ENCODE measurements at regions not wholly inside any gene's neighbourhood (a gene's known extent, or its start where the extent isn't known, plus 50 kb on each side); places are given as distances from the start of the nearest gene placed in this dataset.

- no peak for DNase-seq (ENCODE audit: low spot score)
- no peak overlapping the region for H3K27ac ChIP-seq
- TF ChIP-seq, protein P1, sequence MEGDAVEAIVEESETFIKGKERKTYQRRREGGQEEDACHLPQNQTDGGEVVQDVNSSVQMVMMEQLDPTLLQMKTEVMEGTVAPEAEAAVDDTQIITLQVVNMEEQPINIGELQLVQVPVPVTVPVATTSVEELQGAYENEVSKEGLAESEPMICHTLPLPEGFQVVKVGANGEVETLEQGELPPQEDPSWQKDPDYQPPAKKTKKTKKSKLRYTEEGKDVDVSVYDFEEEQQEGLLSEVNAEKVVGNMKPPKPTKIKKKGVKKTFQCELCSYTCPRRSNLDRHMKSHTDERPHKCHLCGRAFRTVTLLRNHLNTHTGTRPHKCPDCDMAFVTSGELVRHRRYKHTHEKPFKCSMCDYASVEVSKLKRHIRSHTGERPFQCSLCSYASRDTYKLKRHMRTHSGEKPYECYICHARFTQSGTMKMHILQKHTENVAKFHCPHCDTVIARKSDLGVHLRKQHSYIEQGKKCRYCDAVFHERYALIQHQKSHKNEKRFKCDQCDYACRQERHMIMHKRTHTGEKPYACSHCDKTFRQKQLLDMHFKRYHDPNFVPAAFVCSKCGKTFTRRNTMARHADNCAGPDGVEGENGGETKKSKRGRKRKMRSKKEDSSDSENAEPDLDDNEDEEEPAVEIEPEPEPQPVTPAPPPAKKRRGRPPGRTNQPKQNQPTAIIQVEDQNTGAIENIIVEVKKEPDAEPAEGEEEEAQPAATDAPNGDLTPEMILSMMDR (IDR thresholded peaks at IDR 0.05), result no peak
- H3K4me3 ChIP-seq, result no peak overlapping the region
These were observed 173.6 kb upstream of the TCF21 start for GRCh38 chr6:133715270-133715669.

DNA sequence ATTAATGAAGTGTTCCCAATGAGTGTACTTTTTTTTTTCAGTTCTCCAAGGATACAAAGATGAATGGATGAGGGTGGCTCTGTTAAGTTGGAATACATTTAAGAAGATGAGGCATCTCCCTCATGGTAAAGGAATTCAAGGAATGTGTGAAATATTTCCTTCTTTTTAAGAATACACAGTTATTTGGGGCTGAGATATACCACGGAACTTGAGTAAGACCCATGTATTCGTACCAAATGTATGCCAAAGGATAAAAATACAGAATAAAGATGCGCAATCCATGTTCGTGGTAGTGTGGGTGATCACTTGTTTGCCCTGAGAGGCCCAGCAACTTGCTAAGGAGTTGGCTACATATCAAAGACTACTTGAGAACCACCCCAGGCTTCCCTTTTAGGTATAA is 164.2 kb upstream of the TCF21 start:
- no peak for DNase-seq (ENCODE audit: low spot score)
- H3K4me3 ChIP-seq, result no peak overlapping the region
- TF ChIP-seq, protein P1 (IDR thresholded peaks at IDR 0.05), result no peak
- no peak overlapping the region for H3K27ac ChIP-seq

GRCh38 chr6:133726188-133726587 is 162.7 kb upstream of the TCF21 start:
- Histone ChIP-seq H3K27ac (no peak overlapping the region), H3K4me3 (no peak overlapping the region)
- DNase-seq (ENCODE audit: low spot score), result no peak
- TF ChIP-seq, protein P1 (IDR thresholded peaks at IDR 0.05), result no peak

GRCh38 chr6:133730881-133731280 is 158.0 kb upstream of the TCF21 start:
- H3K4me3 ChIP-seq, result no peak overlapping the region
- TF ChIP-seq, protein P1 (IDR thresholded peaks at IDR 0.05), result no peak
- DNase-seq (ENCODE audit: low spot score), result no peak
- H3K27ac ChIP-seq, result no peak overlapping the region

DNA sequence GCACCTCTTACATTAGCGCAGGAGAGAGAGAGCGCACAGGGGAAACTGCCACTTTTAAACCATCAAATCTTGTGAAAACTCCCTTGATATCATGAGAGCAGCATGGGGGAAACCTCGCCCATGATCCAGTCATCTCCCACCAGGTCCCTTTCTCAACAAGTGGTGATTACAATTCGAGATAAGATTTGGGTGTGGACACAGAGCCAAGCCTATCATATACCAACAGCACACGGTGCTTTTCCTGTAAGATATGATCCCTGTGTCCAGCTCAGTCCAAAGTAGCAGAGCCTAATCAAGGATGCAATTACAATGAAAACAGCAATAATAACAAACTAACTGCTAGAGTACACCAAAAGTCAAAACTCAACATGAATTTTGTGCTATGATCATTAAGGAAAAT is 148.7 kb upstream of the TCF21 start:
- H3K27ac ChIP-seq, result no peak overlapping the region
- DNase-seq (ENCODE audit: low spot score), result no peak
- TF ChIP-seq, protein P1 (IDR thresholded peaks at IDR 0.05), result no peak
- no peak overlapping the region for H3K4me3 ChIP-seq

DNA sequence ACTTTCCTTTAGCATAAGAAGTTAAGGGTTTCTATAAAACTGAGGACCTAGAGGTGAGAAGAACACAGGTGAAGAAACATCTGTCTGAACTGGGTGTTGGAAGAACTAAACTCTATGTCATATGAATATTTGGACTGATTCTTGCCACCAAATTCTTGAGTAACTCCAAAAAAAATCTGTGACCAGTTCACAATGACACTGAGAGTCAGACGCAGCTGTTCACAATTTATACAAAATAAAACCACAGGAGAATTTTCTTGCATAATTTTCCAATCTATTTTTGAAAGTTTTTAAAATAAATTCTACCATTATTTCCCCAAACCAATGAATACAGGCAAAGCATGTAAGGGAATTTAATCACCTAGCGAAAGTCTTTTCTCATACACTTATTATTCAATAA is 148.1 kb upstream of the TCF21 start:
- TF ChIP-seq, protein P1 (IDR thresholded peaks at IDR 0.05), result no peak
- H3K27ac ChIP-seq, result no peak overlapping the region
- no peak for DNase-seq (ENCODE audit: low spot score)
- H3K4me3 ChIP-seq, result no peak overlapping the region

GRCh38 chr6:133741375-133741861 is 147.5 kb upstream of the TCF21 start:
- H3K4me3 ChIP-seq, result no peak overlapping the region
- H3K27ac ChIP-seq, result no peak overlapping the region
- TF ChIP-seq, protein P1 (IDR thresholded peaks at IDR 0.05), result no peak
- DNase-seq (ENCODE audit: low spot score), result no peak

Data from coronary artery (tissue), 2 donors.